ENCODE measurements at regions not wholly inside any gene's neighbourhood (a gene's known extent, or its start where the extent isn't known, plus 50 kb on each side); places are given as distances from the start of the nearest gene placed in this dataset.

GRCh38 chr7:84781838-84782237 is 405.0 kb downstream of the SEMA3D start:
- no peak for TF ChIP-seq FOXM1 (IDR thresholded peaks at IDR 0.05; ENCODE audit: borderline replicate concordance)
- no peak for DNase-seq (ENCODE audit: extremely low spot score)
- ChIA-PET CTCF (no interaction called here), POLR2A (no interaction called here)

GRCh38 chr7:84780158-84781124 is 406.4 kb downstream of the SEMA3D start:
- POLR2A ChIA-PET, result no interaction called here
- TF ChIP-seq LEF1 (IDR thresholded peaks at IDR 0.05; ENCODE audit: borderline replicate concordance), result no peak
- no peak for TF ChIP-seq CTBP1 (IDR thresholded peaks at IDR 0.05; ENCODE audit: borderline replicate concordance)
- TF ChIP-seq ELF4 (IDR thresholded peaks at IDR 0.05), result no peak
- no peak for TF ChIP-seq BHLHE40 (IDR thresholded peaks at IDR 0.05; ENCODE audit: borderline replicate concordance)
- no peak for TF ChIP-seq FOXA1 (IDR thresholded peaks at IDR 0.05)
- no peak for TF ChIP-seq PKNOX1 (IDR thresholded peaks at IDR 0.05)
- no peak for TF ChIP-seq ZNF384 (IDR thresholded peaks at IDR 0.05)
- no peak for TF ChIP-seq SP1 (IDR thresholded peaks at IDR 0.05)
- no peak for TF ChIP-seq ARNT (IDR thresholded peaks at IDR 0.05)
- no peak for TF ChIP-seq FOXK2 (IDR thresholded peaks at IDR 0.05)
- TF ChIP-seq SUZ12 (IDR thresholded peaks at IDR 0.05), result no peak
- TF ChIP-seq NFRKB (IDR thresholded peaks at IDR 0.05), result no peak
- TF ChIP-seq HDGF (IDR thresholded peaks at IDR 0.05; ENCODE audit: borderline replicate concordance), result no peak
- no peak for TF ChIP-seq TARDBP (IDR thresholded peaks at IDR 0.05)
- TF ChIP-seq FOXM1 (IDR thresholded peaks at IDR 0.05; ENCODE audit: borderline replicate concordance), result no peak
- TF ChIP-seq L3MBTL2 (conservative IDR thresholded peaks at IDR 0.05), result no peak
- DNase-seq (ENCODE audit: extremely low spot score), result no peak
- CTCF ChIA-PET, result no interaction called here

- TF ChIP-seq CTBP1 (IDR thresholded peaks at IDR 0.05; ENCODE audit: borderline replicate concordance) (no peak), TARDBP (IDR thresholded peaks at IDR 0.05) (no peak), ZNF384 (IDR thresholded peaks at IDR 0.05) (no peak), SP1 (IDR thresholded peaks at IDR 0.05) (no peak), NFRKB (IDR thresholded peaks at IDR 0.05) (no peak)
- ChIA-PET CTCF (no interaction called here), POLR2A (no interaction called here)
- no peak for DNase-seq (ENCODE audit: extremely low spot score)
Measured at GRCh38 chr7:84757761-84758160, 429.1 kb downstream of the SEMA3D start.

- CTCF ChIA-PET, result interaction anchor here (0.7 kb wide), 1 partner anchor 514 kb away, joined by 3 read pairs; no protein-coding TSS in a partner anchor
Measured at GRCh38 chr7:84746353-84746752, 440.5 kb downstream of the SEMA3D start.

GRCh38 chr7:84744385-84744784 is 442.5 kb downstream of the SEMA3D start:
- TF ChIP-seq LEF1 (IDR thresholded peaks at IDR 0.05; ENCODE audit: borderline replicate concordance) (no peak), SUZ12 (IDR thresholded peaks at IDR 0.05) (no peak), TARDBP (IDR thresholded peaks at IDR 0.05) (no peak), CTBP1 (IDR thresholded peaks at IDR 0.05; ENCODE audit: borderline replicate concordance) (no peak), ARNT (IDR thresholded peaks at IDR 0.05) (no peak), ELF4 (IDR thresholded peaks at IDR 0.05) (no peak), HDGF (IDR thresholded peaks at IDR 0.05; ENCODE audit: borderline replicate concordance) (no peak)
- ChIA-PET POLR2A (no interaction called here), CTCF (no interaction called here)
- DNase-seq (ENCODE audit: extremely low spot score), result no peak

More at GRCh38 chr7:84746353-84746752, 440.5 kb downstream of the SEMA3D start:
- POLR2A ChIA-PET, result no interaction called here
- DNase-seq (ENCODE audit: extremely low spot score), result no peak
- TF ChIP-seq NFRKB (IDR thresholded peaks at IDR 0.05), result no peak
- TF ChIP-seq FOXK2 (IDR thresholded peaks at IDR 0.05), result no peak
- no peak for TF ChIP-seq SP1 (IDR thresholded peaks at IDR 0.05)
- no peak for TF ChIP-seq PKNOX1 (IDR thresholded peaks at IDR 0.05)
- TF ChIP-seq L3MBTL2 (conservative IDR thresholded peaks at IDR 0.05), result no peak
- TF ChIP-seq ARNT (IDR thresholded peaks at IDR 0.05), result no peak
- no peak for TF ChIP-seq ELF4 (IDR thresholded peaks at IDR 0.05)
- TF ChIP-seq ZNF384 (IDR thresholded peaks at IDR 0.05), result no peak

GRCh38 chr7:84738583-84739150 is 448.2 kb downstream of the SEMA3D start:
- DNase-seq (ENCODE audit: extremely low spot score), result no peak
- TF ChIP-seq LEF1 (IDR thresholded peaks at IDR 0.05; ENCODE audit: borderline replicate concordance) (no peak), FOXM1 (IDR thresholded peaks at IDR 0.05; ENCODE audit: borderline replicate concordance) (no peak), L3MBTL2 (conservative IDR thresholded peaks at IDR 0.05) (no peak), FOXK2 (IDR thresholded peaks at IDR 0.05) (no peak), CTBP1 (IDR thresholded peaks at IDR 0.05; ENCODE audit: borderline replicate concordance) (no peak), NFRKB (IDR thresholded peaks at IDR 0.05) (no peak), FOXA1 (IDR thresholded peaks at IDR 0.05) (no peak), BHLHE40 (IDR thresholded peaks at IDR 0.05; ENCODE audit: borderline replicate concordance) (no peak), TARDBP (IDR thresholded peaks at IDR 0.05) (no peak), ARNT (IDR thresholded peaks at IDR 0.05) (no peak), PKNOX1 (IDR thresholded peaks at IDR 0.05) (no peak), ZNF384 (IDR thresholded peaks at IDR 0.05) (no peak), SP1 (IDR thresholded peaks at IDR 0.05) (no peak), SUZ12 (IDR thresholded peaks at IDR 0.05) (no peak), ELF4 (IDR thresholded peaks at IDR 0.05) (no peak), HDGF (IDR thresholded peaks at IDR 0.05; ENCODE audit: borderline replicate concordance) (no peak)
- CTCF ChIA-PET, result no interaction called here
- POLR2A ChIA-PET, result no interaction called here

Measured in HEK293T (cell line).